ENCODE measurements at regions not wholly inside any gene's neighbourhood (a gene's known extent, or its start where the extent isn't known, plus 50 kb on each side); places are given as distances from the start of the nearest gene placed in this dataset.

DNA sequence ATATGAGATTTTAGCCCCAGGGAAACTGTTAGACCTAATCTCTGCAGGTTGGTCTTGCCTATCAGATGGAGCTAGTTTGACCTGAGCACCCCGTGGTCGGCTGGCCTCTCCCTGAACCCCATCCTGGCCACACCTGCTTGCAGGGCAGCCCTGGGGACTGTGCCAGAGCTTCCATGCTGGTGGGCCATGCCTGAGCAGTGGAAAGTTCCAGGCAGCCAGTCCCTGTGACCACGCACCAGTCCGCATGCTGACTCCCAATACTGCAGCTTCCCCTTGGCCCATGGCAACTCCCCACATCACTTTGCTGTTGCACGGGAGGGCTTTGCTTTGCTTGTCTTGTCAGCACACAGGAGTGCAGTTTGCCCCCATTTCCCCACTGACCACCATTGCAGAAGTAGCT lies 427.8 kb upstream of the SEMA3D start:
- no peaks in the 10 kb centered on the region for H3K27me3 Mint-ChIP-seq (ENCODE audit: low read depth)
- H3K36me3 Mint-ChIP-seq: peaks cover 9% of the 10 kb centered on the region
- H3K4me1 Mint-ChIP-seq: no peaks in the 10 kb centered on the region
- peaks cover 27% of the 10 kb centered on the region for H3K9me3 Mint-ChIP-seq
- TF ChIP-seq, protein P1, sequence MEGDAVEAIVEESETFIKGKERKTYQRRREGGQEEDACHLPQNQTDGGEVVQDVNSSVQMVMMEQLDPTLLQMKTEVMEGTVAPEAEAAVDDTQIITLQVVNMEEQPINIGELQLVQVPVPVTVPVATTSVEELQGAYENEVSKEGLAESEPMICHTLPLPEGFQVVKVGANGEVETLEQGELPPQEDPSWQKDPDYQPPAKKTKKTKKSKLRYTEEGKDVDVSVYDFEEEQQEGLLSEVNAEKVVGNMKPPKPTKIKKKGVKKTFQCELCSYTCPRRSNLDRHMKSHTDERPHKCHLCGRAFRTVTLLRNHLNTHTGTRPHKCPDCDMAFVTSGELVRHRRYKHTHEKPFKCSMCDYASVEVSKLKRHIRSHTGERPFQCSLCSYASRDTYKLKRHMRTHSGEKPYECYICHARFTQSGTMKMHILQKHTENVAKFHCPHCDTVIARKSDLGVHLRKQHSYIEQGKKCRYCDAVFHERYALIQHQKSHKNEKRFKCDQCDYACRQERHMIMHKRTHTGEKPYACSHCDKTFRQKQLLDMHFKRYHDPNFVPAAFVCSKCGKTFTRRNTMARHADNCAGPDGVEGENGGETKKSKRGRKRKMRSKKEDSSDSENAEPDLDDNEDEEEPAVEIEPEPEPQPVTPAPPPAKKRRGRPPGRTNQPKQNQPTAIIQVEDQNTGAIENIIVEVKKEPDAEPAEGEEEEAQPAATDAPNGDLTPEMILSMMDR (IDR thresholded peaks at IDR 0.05; ENCODE audit: unreplicated experiment): no peak
- DNase-seq (ENCODE audit: low spot score in 2 of 2, unreplicated experiment in 2 of 2): no peak
- no peak overlapping the region for H3K4me3 Mint-ChIP-seq
- H3K27ac Mint-ChIP-seq: no peak overlapping the region

GRCh38 chr7:85612514-85612913 lies 425.7 kb upstream of the SEMA3D start:
- H3K27me3 Mint-ChIP-seq (ENCODE audit: low read depth): no peaks in the 10 kb centered on the region
- H3K36me3 Mint-ChIP-seq: peaks cover 9% of the 10 kb centered on the region
- no peak for DNase-seq (ENCODE audit: low spot score in 2 of 2, unreplicated experiment in 2 of 2)
- no peaks in the 10 kb centered on the region for H3K4me1 Mint-ChIP-seq
- H3K4me3 Mint-ChIP-seq: no peak overlapping the region
- no peak overlapping the region for H3K27ac Mint-ChIP-seq
- TF ChIP-seq, protein P1 (IDR thresholded peaks at IDR 0.05; ENCODE audit: unreplicated experiment): no peak
- peaks cover 27% of the 10 kb centered on the region for H3K9me3 Mint-ChIP-seq

DNA sequence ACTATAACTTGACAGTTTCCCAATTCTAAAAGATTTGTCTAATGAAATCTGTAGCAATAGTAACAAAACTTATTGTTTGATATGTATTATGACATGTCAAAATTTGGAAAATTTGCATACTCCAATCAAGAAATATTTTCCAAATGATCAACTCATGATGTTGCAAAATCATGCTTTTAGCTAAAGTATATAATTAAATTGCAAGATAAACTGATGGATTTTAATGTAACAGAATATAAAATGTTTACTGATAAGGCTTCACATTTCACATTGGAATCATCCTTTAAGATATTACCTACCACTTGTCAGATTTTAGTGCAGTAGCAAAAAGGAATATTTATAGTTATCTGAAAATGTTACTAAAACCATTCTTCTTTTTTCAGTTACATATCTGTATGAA lies 421.9 kb upstream of the SEMA3D start:
- Mint-ChIP-seq H3K4me3 (no peak overlapping the region), H3K27ac (no peak overlapping the region), H3K9me3 (peaks cover 27% of the 10 kb centered on the region), H3K4me1 (no peaks in the 10 kb centered on the region), H3K36me3 (peaks cover 10% of the 10 kb centered on the region), H3K27me3 (ENCODE audit: low read depth) (no peaks in the 10 kb centered on the region)
- TF ChIP-seq, protein P1 (IDR thresholded peaks at IDR 0.05; ENCODE audit: unreplicated experiment): no peak
- no peak for DNase-seq (ENCODE audit: low spot score in 2 of 2, unreplicated experiment in 2 of 2)

DNA sequence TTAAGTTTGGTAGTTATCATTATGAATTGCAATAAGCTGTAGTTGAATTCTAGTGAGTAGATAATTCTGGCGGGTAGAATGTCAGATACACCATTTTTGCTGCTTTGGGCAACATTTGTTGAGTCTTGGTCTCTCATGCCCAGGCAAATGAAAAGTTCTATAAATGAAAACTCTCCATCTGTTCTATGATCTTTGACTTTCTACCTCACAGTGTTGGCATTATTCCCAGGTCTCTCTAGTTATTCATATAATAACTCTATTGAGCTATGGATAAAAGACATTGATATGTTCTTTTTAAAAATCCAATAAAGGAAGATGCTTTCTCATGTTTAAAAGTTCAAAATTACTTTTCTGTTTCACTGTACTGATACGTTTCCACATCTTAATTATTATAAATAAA lies 415.3 kb upstream of the SEMA3D start:
- H3K27ac Mint-ChIP-seq: no peak overlapping the region
- H3K27me3 Mint-ChIP-seq (ENCODE audit: low read depth): no peaks in the 10 kb centered on the region

DNA sequence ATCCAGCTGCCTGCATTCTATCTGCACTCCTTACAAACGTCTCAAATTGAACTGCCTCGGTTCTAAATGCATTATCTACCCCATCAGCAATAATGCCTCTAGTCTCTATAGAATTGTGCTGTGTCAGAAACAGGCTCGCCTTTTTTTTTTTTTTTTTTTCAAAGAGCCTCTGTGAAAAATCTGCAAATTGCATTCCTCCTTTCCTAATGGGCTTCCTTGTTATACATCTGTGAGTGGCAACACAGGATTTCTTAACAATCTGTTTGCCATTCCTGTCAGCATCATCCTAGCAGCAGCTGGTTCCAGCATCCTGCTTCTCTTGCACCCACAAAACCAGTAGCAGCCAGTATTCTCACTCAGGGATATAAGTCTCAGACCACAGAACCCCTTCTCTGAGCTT lies 413.5 kb upstream of the SEMA3D start:
- Mint-ChIP-seq H3K36me3 (peaks cover 10% of the 10 kb centered on the region), H3K9me3 (peaks cover 15% of the 10 kb centered on the region), H3K4me3 (no peak overlapping the region), H3K4me1 (peaks cover 50% of the 10 kb centered on the region), H3K27ac (peak overlapping the region; percentile 88), H3K27me3 (ENCODE audit: low read depth) (no peaks in the 10 kb centered on the region)
- TF ChIP-seq, protein P1 (IDR thresholded peaks at IDR 0.05; ENCODE audit: unreplicated experiment): no peak
- no peak for DNase-seq (ENCODE audit: low spot score in 2 of 2, unreplicated experiment in 2 of 2)

More for the DNA sequence above, 415.3 kb upstream of the SEMA3D start:
- peaks cover 16% of the 10 kb centered on the region for H3K9me3 Mint-ChIP-seq
- H3K36me3 Mint-ChIP-seq: peaks cover 10% of the 10 kb centered on the region
- TF ChIP-seq, protein P1 (IDR thresholded peaks at IDR 0.05; ENCODE audit: unreplicated experiment): no peak
- no peak overlapping the region for H3K4me3 Mint-ChIP-seq
- H3K4me1 Mint-ChIP-seq: peaks cover 34% of the 10 kb centered on the region
- DNase-seq (ENCODE audit: low spot score in 2 of 2, unreplicated experiment in 2 of 2): no peak

DNA sequence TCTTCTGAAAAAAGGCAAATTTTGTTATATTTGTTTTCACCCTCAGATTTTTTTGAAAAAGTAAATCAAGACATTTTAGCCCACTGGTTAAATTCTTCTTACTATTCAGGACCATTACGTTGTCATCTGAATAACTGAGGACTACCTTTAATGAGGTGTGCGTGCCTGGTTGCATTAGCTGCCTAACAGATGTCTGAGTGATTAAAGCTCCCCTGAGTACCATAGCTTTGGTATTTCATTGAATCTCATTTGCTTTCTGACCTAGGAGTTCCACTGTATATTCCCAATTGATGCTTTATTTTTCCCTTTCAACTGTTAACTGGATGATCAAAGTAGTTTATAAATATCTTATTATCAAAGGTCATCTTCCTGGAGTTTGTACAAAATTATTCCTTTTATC lies 410.0 kb upstream of the SEMA3D start:
- no peaks in the 10 kb centered on the region for H3K27me3 Mint-ChIP-seq (ENCODE audit: low read depth)
- H3K4me3 Mint-ChIP-seq: no peak overlapping the region
- peaks cover 70% of the 10 kb centered on the region for H3K4me1 Mint-ChIP-seq
- no peak for DNase-seq (ENCODE audit: low spot score in 2 of 2, unreplicated experiment in 2 of 2)
- H3K36me3 Mint-ChIP-seq: no peaks in the 10 kb centered on the region
- TF ChIP-seq, protein P1 (IDR thresholded peaks at IDR 0.05; ENCODE audit: unreplicated experiment): no peak
- no peaks in the 10 kb centered on the region for H3K9me3 Mint-ChIP-seq
- H3K27ac Mint-ChIP-seq: peak overlapping the region; percentile 76
